COLO829 (cell line): ENCODE measurements at regions not wholly inside any gene's neighbourhood (a gene's known extent, or its start where the extent isn't known, plus 50 kb on each side); places are given as distances from the start of the nearest gene placed in this dataset.

Experiments
- DNase-seq: peaks from one replicate; pipeline ENCODE4 v3.0.0; 2012; ENCODE audit warnings: low spot score

GRCh38 chr12:64999148-64999425, 122.0 kb downstream of the WIF1 start:
- DNase-seq = no peak
